Astrocyte (in vitro differentiated cells and primary cell): ENCODE measurements at regions not wholly inside any gene's neighbourhood (a gene's known extent, or its start where the extent isn't known, plus 50 kb on each side); places are given as distances from the start of the nearest gene placed in this dataset.

Source experiments
- DNase-seq: peaks from one replicate; pipeline ENCODE4 v3.0.0-alpha.2; 2010; ENCODE audit warnings: low read depth
- FAIRE-seq: peaks from 2 replicates; lab custom pipeline; 2011; peaks lifted over from hg19 to GRCh38; lab: Jason Lieb, UNC
- H2AFZ ChIP-seq: 2 replicates; pipeline ENCODE4 v1.6.0; 2012; ENCODE audit warnings: low read depth, low read length, inconsistent platforms
- H3K27ac ChIP-seq: 2 replicates; pipeline ENCODE4 v1.5.1; 2011; ENCODE audit warnings: low read depth, low read length, inconsistent platforms
- H3K27me3 ChIP-seq: 2 replicates; pipeline ENCODE4 v1.6.0; 2011; ENCODE audit warnings: low read length, inconsistent platforms; ENCODE audit not compliant: insufficient read depth
- H3K36me3 ChIP-seq: 2 replicates; pipeline ENCODE4 v1.5.1; 2011; ENCODE audit warnings: low read length, inconsistent platforms; ENCODE audit not compliant: insufficient read depth
- H3K4me1 ChIP-seq: 2 replicates; pipeline ENCODE4 v1.5.1; 2011; ENCODE audit warnings: low read length, inconsistent platforms; ENCODE audit not compliant: insufficient read depth
- H3K4me2 ChIP-seq: 2 replicates; pipeline ENCODE4 v1.6.0; 2012; ENCODE audit warnings: low read length, inconsistent platforms
- H3K4me3 ChIP-seq: 2 replicates; pipeline ENCODE4 v1.5.1; 2011; ENCODE audit warnings: low read depth, mild to moderate bottlenecking, low read length, inconsistent platforms; ENCODE audit not compliant: insufficient read depth
- H3K79me2 ChIP-seq: 2 replicates; pipeline ENCODE4 v1.6.0; 2012; ENCODE audit warnings: mild to moderate bottlenecking, low read length, inconsistent platforms; ENCODE audit not compliant: insufficient read depth
- H3K9ac ChIP-seq: 2 replicates; pipeline ENCODE4 v1.6.0; 2012; ENCODE audit warnings: mild to moderate bottlenecking, low read length, inconsistent platforms
- H3K9me3 ChIP-seq: 2 replicates; pipeline ENCODE4 v1.5.1; 2012; ENCODE audit warnings: low read depth, mild to moderate bottlenecking, low read length, inconsistent platforms; ENCODE audit not compliant: insufficient read depth
- H4K20me1 ChIP-seq: 2 replicates; pipeline ENCODE4 v1.6.0; 2012; ENCODE audit warnings: low read length, inconsistent platforms; ENCODE audit not compliant: insufficient read depth
- H3K27ac Mint-ChIP-seq: one replicate; pipeline ENCODE4 v1.8.0; 2021; ENCODE audit warnings: mild to moderate bottlenecking, mixed read lengths; ENCODE audit not compliant: unreplicated experiment
- H3K27me3 Mint-ChIP-seq: one replicate; pipeline ENCODE4 v1.8.0; 2021; ENCODE audit warnings: low read depth, mixed read lengths; ENCODE audit not compliant: unreplicated experiment
- H3K36me3 Mint-ChIP-seq: one replicate; pipeline ENCODE4 v1.8.0; 2021; ENCODE audit warnings: low read depth, mixed read lengths; ENCODE audit not compliant: unreplicated experiment
- H3K4me1 Mint-ChIP-seq: one replicate; pipeline ENCODE4 v1.8.0; 2021; ENCODE audit warnings: low read depth, mixed read lengths; ENCODE audit not compliant: unreplicated experiment
- H3K4me3 Mint-ChIP-seq: one replicate; pipeline ENCODE4 v1.8.0; 2021; ENCODE audit warnings: mild to moderate bottlenecking, moderate library complexity, mixed read lengths; ENCODE audit not compliant: unreplicated experiment
- H3K9me3 Mint-ChIP-seq: one replicate; pipeline ENCODE4 v1.8.0; 2021; ENCODE audit warnings: mild to moderate bottlenecking, mixed read lengths; ENCODE audit not compliant: unreplicated experiment
- EZH2 ChIP-seq: IDR thresholded peaks from 2 replicates; pipeline ENCODE4 v1.6.1; 2012; ENCODE audit warnings: mild to moderate bottlenecking, low read length, inconsistent platforms; ENCODE audit not compliant: insufficient read depth
- TF ChIP-seq, protein P1 (sequence below): IDR thresholded peaks from 2 replicates; pipeline ENCODE4 v1.5.1; 2011; ENCODE audit warnings: low read depth, mild to moderate bottlenecking, inconsistent platforms, low read length, moderate library complexity; ENCODE audit not compliant: insufficient read depth

- DNase-seq (no peak), FAIRE-seq (no peak)
- Histone ChIP-seq H3K9me3 (no peaks in the 10 kb centered on the region), H3K4me2 (no peak overlapping the region), H3K27ac (no peak overlapping the region), H3K9ac (no peak overlapping the region), H2AFZ (no peak overlapping the region), H4K20me1 (no peaks in the 10 kb centered on the region), H3K36me3 (no peaks in the 10 kb centered on the region), H3K27me3 (no peaks in the 10 kb centered on the region), H3K4me3 (no peak overlapping the region), H3K4me1 (no peaks in the 10 kb centered on the region), H3K79me2 (no peaks in the 10 kb centered on the region)
- H3K27me3 Mint-ChIP-seq: peaks cover 19% of the 10 kb centered on the region
- TF ChIP-seq, protein P1, sequence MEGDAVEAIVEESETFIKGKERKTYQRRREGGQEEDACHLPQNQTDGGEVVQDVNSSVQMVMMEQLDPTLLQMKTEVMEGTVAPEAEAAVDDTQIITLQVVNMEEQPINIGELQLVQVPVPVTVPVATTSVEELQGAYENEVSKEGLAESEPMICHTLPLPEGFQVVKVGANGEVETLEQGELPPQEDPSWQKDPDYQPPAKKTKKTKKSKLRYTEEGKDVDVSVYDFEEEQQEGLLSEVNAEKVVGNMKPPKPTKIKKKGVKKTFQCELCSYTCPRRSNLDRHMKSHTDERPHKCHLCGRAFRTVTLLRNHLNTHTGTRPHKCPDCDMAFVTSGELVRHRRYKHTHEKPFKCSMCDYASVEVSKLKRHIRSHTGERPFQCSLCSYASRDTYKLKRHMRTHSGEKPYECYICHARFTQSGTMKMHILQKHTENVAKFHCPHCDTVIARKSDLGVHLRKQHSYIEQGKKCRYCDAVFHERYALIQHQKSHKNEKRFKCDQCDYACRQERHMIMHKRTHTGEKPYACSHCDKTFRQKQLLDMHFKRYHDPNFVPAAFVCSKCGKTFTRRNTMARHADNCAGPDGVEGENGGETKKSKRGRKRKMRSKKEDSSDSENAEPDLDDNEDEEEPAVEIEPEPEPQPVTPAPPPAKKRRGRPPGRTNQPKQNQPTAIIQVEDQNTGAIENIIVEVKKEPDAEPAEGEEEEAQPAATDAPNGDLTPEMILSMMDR: no peak
- no peak for TF ChIP-seq EZH2
- no peak overlapping the region for H3K27ac Mint-ChIP-seq
- H3K4me3 Mint-ChIP-seq: no peak overlapping the region
- no peaks in the 10 kb centered on the region for H3K36me3 Mint-ChIP-seq
- H3K9me3 Mint-ChIP-seq: peaks cover 8% of the 10 kb centered on the region
- no peaks in the 10 kb centered on the region for H3K4me1 Mint-ChIP-seq
These were observed 66.7 kb upstream of the GPR26 start for GRCh38 chr10:123599366-123599849.

DNA sequence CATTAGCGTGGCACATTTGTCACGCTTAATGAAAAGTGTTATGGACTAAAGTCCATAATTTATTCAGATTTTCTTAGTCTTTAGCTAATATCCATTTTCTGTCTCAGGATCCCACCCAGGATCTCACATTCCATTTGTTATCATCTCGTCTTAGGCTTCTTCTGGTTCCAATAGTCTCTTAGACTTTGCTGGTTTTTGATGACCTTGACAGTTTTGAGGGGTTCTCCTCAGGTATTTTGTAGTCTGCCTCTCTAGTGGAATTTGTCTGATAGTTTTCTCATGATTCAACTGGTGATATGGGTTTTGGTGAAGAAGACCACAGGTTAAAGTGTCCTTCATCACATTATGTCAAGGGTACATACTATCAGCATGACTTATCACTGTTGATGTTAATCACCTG, 66.0 kb upstream of the GPR26 start:
- Histone ChIP-seq H4K20me1 (no peaks in the 10 kb centered on the region), H3K4me2 (no peak overlapping the region), H2AFZ (no peak overlapping the region), H3K9ac (no peak overlapping the region), H3K9me3 (no peaks in the 10 kb centered on the region), H3K4me3 (no peak overlapping the region), H3K4me1 (no peaks in the 10 kb centered on the region), H3K36me3 (no peaks in the 10 kb centered on the region), H3K79me2 (no peaks in the 10 kb centered on the region), H3K27ac (no peak overlapping the region), H3K27me3 (no peaks in the 10 kb centered on the region)
- FAIRE-seq: no peak
- TF ChIP-seq EZH2: no peak
- TF ChIP-seq, protein P1: no peak
- H3K36me3 Mint-ChIP-seq: no peaks in the 10 kb centered on the region
- peaks cover 8% of the 10 kb centered on the region for H3K9me3 Mint-ChIP-seq
- H3K4me1 Mint-ChIP-seq: no peaks in the 10 kb centered on the region
- H3K27ac Mint-ChIP-seq: no peak overlapping the region
- H3K27me3 Mint-ChIP-seq: peaks cover 20% of the 10 kb centered on the region
- no peak for DNase-seq
- no peak overlapping the region for H3K4me3 Mint-ChIP-seq

- Mint-ChIP-seq H3K27ac (no peak overlapping the region), H3K4me3 (no peak overlapping the region), H3K36me3 (no peaks in the 10 kb centered on the region), H3K27me3 (peaks cover 21% of the 10 kb centered on the region), H3K9me3 (peaks cover 8% of the 10 kb centered on the region), H3K4me1 (no peaks in the 10 kb centered on the region)
- TF ChIP-seq, protein P1: no peak
- no peak for TF ChIP-seq EZH2
- Histone ChIP-seq H3K36me3 (no peaks in the 10 kb centered on the region), H3K4me1 (no peaks in the 10 kb centered on the region), H3K9ac (no peak overlapping the region), H3K27me3 (no peaks in the 10 kb centered on the region), H3K79me2 (no peaks in the 10 kb centered on the region), H4K20me1 (no peaks in the 10 kb centered on the region), H3K27ac (no peak overlapping the region), H3K9me3 (peaks cover 2% of the 10 kb centered on the region), H3K4me3 (no peak overlapping the region), H2AFZ (no peak overlapping the region), H3K4me2 (no peak overlapping the region)
- no peak for DNase-seq
- FAIRE-seq: no peak
These were observed 63.0 kb upstream of the GPR26 start for GRCh38 chr10:123603130-123603529.
